ENCODE measurements at regions not wholly inside any gene's neighbourhood (a gene's known extent, or its start where the extent isn't known, plus 50 kb on each side); places are given as distances from the start of the nearest gene placed in this dataset.

DNA sequence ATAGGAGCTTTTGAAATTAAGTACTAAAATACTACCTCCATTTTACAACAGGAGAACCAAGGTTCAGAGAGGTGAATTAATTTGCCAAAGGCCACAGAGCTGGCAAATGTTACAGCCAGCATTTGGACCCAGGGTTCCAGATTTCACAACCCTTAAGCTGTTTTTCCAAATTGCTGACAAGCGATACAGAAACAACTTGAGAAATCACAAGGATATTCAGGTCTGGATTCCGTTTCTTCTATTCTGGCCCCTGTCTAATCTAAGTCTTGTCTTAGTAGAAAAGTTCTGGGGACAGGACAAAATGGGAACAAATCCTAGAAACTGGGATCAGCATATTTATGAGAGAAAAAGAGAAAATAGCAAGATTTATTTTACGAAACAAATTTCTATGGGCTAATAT is 103.1 kb upstream of the PRLR start:
- no peaks in the 10 kb centered on the region for H3K79me2 ChIP-seq (ENCODE audit: low read length)
- intact Hi-C loops (cut with micrococcal nuclease): no loop called here
- no peaks in the 10 kb centered on the region for H4K20me1 ChIP-seq (ENCODE audit: low read length)
- ChIA-PET CTCF (no interaction called here), POLR2A (ENCODE audit: unreplicated experiment) (no interaction called here)
- no peak overlapping the region for H3K27ac ChIP-seq (ENCODE audit: low read length)
- ATAC-seq: no peak
- no peak overlapping the region for H2AFZ ChIP-seq (ENCODE audit: low read length)
- no peak overlapping the region for H3K4me2 ChIP-seq (ENCODE audit: low read length)
- no peaks in the 10 kb centered on the region for H3K4me1 ChIP-seq (ENCODE audit: insufficient read depth, low read length)
- H3K9me3 ChIP-seq (ENCODE audit: low read length): no peaks in the 10 kb centered on the region
- no peak overlapping the region for H3K9ac ChIP-seq (ENCODE audit: low read length)
- H3K4me3 ChIP-seq (ENCODE audit: low read length): no peak overlapping the region
- H3K36me3 ChIP-seq (ENCODE audit: low read depth, low read length): no peaks in the 10 kb centered on the region
- H3K9me2 ChIP-seq (replicated peaks; ENCODE audit: low read length): no peaks in the 10 kb centered on the region
- no TSS peak for BruUV-seq (replicated peaks)
- no peaks in the 10 kb centered on the region for H3F3A ChIP-seq (ENCODE audit: low read length, unreplicated experiment)
- no peak for DNase-seq
- peaks cover 42% of the 10 kb centered on the region for H3K27me3 ChIP-seq (ENCODE audit: low read length)
- TF ChIP-seq EZH2phosphoT487 (IDR thresholded peaks at IDR 0.05; ENCODE audit: borderline replicate concordance, low read length) (no peak), EZH2 (IDR thresholded peaks at IDR 0.05; ENCODE audit: low read length, unreplicated experiment) (no peak)
- TF ChIP-seq, protein P1, sequence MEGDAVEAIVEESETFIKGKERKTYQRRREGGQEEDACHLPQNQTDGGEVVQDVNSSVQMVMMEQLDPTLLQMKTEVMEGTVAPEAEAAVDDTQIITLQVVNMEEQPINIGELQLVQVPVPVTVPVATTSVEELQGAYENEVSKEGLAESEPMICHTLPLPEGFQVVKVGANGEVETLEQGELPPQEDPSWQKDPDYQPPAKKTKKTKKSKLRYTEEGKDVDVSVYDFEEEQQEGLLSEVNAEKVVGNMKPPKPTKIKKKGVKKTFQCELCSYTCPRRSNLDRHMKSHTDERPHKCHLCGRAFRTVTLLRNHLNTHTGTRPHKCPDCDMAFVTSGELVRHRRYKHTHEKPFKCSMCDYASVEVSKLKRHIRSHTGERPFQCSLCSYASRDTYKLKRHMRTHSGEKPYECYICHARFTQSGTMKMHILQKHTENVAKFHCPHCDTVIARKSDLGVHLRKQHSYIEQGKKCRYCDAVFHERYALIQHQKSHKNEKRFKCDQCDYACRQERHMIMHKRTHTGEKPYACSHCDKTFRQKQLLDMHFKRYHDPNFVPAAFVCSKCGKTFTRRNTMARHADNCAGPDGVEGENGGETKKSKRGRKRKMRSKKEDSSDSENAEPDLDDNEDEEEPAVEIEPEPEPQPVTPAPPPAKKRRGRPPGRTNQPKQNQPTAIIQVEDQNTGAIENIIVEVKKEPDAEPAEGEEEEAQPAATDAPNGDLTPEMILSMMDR (conservative IDR thresholded peaks at IDR 0.05; ENCODE audit: low read depth, low read length): no peak

DNA sequence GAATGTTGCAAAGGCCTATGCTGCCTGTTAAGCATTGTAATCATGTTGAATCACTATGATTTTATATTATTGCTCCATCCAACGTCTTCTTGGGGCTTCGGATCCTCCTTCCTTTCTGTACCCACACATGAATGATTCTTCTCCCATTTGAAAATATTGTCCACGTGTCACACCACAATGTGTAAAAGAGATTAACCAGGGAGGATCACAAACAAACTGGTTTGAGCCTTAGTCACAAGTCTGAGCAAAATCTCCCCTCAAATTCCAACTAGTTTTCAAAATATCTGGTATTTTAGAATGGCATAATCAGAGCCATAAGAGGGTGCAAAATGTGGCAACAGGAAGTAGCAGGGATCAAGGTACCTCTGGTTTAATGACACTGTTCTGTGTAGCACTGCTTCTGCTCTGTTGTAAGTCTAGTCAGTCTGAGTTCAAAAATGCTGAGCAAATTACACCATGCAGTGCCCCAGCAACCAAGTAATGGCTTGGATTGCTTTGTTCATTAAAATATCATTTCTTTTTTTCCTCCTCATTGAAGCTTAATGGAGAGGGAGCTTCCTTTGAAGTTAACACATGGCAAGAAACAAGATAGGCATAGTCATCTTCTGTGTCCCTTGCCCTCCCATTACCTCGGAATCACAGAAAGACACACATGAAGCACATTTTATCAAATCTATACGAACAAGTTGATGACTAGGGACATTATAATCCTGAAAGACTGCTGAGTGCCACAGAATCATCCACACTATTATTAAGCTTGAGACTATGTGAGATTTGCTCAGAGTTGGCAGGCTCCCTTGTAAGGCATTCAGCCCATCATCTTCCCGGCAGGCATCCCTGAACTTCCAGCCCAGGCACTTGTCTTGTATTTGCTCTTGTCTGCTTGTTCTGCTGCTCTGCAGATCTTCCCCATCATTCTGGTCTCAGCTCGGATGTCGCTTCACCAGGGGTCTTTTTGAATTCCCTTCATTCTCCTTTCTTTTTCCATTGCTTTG is 102.0 kb upstream of the PRLR start:
- Histone ChIP-seq H3K36me3 (ENCODE audit: low read depth, low read length) (no peaks in the 10 kb centered on the region), H3K79me2 (ENCODE audit: low read length) (no peaks in the 10 kb centered on the region), H3K27ac (ENCODE audit: low read length) (no peak overlapping the region), H3K4me3 (ENCODE audit: low read length) (no peak overlapping the region), H3K27me3 (ENCODE audit: low read length) (peaks cover 42% of the 10 kb centered on the region), H3K9me3 (ENCODE audit: low read length) (no peaks in the 10 kb centered on the region), H3F3A (ENCODE audit: low read length, unreplicated experiment) (no peaks in the 10 kb centered on the region), H3K9me2 (replicated peaks; ENCODE audit: low read length) (no peaks in the 10 kb centered on the region), H3K9ac (ENCODE audit: low read length) (no peak overlapping the region), H2AFZ (ENCODE audit: low read length) (no peak overlapping the region), H3K4me1 (ENCODE audit: insufficient read depth, low read length) (no peaks in the 10 kb centered on the region), H3K4me2 (ENCODE audit: low read length) (no peak overlapping the region), H4K20me1 (ENCODE audit: low read length) (no peaks in the 10 kb centered on the region)
- BruUV-seq (replicated peaks): no TSS peak
- ChIA-PET POLR2A (ENCODE audit: unreplicated experiment) (no interaction called here), CTCF (no interaction called here)
- TF ChIP-seq EZH2 (IDR thresholded peaks at IDR 0.05; ENCODE audit: low read length, unreplicated experiment): no peak
- no peak for TF ChIP-seq EZH2phosphoT487 (IDR thresholded peaks at IDR 0.05; ENCODE audit: borderline replicate concordance, low read length)
- TF ChIP-seq, protein P1 (conservative IDR thresholded peaks at IDR 0.05; ENCODE audit: low read depth, low read length): no peak
- intact Hi-C loops (cut with micrococcal nuclease): no loop called here
- no peak for ATAC-seq
- DNase-seq: no peak

DNA sequence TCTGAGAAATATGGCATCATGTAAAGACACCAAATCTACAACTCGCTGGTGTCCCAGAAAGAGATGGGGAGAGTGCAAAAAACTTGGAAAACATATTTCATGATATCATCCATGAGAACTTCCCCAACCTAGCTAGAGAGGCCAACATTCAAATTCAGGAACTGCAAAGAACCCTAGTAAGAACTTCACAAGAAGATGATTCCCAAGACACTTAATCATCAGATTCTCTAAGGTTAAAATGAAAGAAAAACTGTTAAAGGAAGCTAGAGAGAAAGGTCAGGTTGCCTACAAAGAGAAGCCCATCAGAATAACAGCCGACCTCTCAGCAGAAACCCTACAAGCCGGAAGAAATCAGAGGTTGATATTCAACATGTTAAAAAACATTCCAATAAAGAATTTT is 95.5 kb upstream of the PRLR start:
- H3K36me3 ChIP-seq (ENCODE audit: low read depth, low read length): no peaks in the 10 kb centered on the region
- intact Hi-C loops (cut with micrococcal nuclease): no loop called here
- H3K27ac ChIP-seq (ENCODE audit: low read length): no peak overlapping the region
- no peaks in the 10 kb centered on the region for H3K9me3 ChIP-seq (ENCODE audit: low read length)
- TF ChIP-seq EZH2phosphoT487 (IDR thresholded peaks at IDR 0.05; ENCODE audit: borderline replicate concordance, low read length) (no peak), EZH2 (IDR thresholded peaks at IDR 0.05; ENCODE audit: low read length, unreplicated experiment) (no peak)
- TF ChIP-seq, protein P1 (conservative IDR thresholded peaks at IDR 0.05; ENCODE audit: low read depth, low read length): no peak
- no TSS peak for BruUV-seq (replicated peaks)
- ATAC-seq: no peak
- POLR2A ChIA-PET (ENCODE audit: unreplicated experiment): no interaction called here
- no peaks in the 10 kb centered on the region for H3K79me2 ChIP-seq (ENCODE audit: low read length)
- CTCF ChIA-PET: no interaction called here
- DNase-seq: no peak
- no peaks in the 10 kb centered on the region for H4K20me1 ChIP-seq (ENCODE audit: low read length)
- H3K4me3 ChIP-seq (ENCODE audit: low read length): no peak overlapping the region
- no peak overlapping the region for H2AFZ ChIP-seq (ENCODE audit: low read length)
- no peaks in the 10 kb centered on the region for H3F3A ChIP-seq (ENCODE audit: low read length, unreplicated experiment)
- H3K9me2 ChIP-seq (replicated peaks; ENCODE audit: low read length): no peaks in the 10 kb centered on the region
- H3K4me2 ChIP-seq (ENCODE audit: low read length): no peak overlapping the region
- no peaks in the 10 kb centered on the region for H3K4me1 ChIP-seq (ENCODE audit: insufficient read depth, low read length)
- peaks cover 41% of the 10 kb centered on the region for H3K27me3 ChIP-seq (ENCODE audit: low read length)
- no peak overlapping the region for H3K9ac ChIP-seq (ENCODE audit: low read length)

Data from PC-3 (cell line).